ENCODE measurements at regions not wholly inside any gene's neighbourhood (a gene's known extent, or its start where the extent isn't known, plus 50 kb on each side); places are given as distances from the start of the nearest gene placed in this dataset.
"Not testable (repeated sequence)": the region's sequence is repeated elsewhere in the genome, so short reads cannot be mapped to it uniquely, and the experiment has no call there.

DNA sequence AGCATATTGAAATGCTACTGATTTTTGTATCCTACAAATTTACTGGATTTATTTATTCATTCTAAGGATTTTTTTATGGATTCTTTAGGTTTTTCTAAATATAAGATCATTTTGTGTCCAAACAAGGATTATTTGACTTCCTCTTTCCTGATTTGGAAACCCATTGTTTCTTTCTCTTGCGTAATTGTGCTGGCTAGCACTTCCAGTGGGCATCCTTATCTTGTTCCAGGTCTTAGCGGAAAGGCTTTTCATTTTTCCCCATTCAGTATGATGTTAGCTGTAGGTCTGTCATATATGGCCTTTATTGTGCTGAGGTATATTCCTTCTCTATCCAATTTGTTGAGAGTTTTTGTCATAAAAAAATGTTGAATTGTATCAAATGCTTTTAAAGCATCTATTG is 57.2 kb upstream of the RHOJ start:
- CTCF ChIA-PET: no interaction called here
- no peaks in the 10 kb centered on the region for H3K4me1 Mint-ChIP-seq (ENCODE audit: low read depth)
- TF ChIP-seq, protein P1, sequence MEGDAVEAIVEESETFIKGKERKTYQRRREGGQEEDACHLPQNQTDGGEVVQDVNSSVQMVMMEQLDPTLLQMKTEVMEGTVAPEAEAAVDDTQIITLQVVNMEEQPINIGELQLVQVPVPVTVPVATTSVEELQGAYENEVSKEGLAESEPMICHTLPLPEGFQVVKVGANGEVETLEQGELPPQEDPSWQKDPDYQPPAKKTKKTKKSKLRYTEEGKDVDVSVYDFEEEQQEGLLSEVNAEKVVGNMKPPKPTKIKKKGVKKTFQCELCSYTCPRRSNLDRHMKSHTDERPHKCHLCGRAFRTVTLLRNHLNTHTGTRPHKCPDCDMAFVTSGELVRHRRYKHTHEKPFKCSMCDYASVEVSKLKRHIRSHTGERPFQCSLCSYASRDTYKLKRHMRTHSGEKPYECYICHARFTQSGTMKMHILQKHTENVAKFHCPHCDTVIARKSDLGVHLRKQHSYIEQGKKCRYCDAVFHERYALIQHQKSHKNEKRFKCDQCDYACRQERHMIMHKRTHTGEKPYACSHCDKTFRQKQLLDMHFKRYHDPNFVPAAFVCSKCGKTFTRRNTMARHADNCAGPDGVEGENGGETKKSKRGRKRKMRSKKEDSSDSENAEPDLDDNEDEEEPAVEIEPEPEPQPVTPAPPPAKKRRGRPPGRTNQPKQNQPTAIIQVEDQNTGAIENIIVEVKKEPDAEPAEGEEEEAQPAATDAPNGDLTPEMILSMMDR (IDR thresholded peaks at IDR 0.05): no peak

DNA sequence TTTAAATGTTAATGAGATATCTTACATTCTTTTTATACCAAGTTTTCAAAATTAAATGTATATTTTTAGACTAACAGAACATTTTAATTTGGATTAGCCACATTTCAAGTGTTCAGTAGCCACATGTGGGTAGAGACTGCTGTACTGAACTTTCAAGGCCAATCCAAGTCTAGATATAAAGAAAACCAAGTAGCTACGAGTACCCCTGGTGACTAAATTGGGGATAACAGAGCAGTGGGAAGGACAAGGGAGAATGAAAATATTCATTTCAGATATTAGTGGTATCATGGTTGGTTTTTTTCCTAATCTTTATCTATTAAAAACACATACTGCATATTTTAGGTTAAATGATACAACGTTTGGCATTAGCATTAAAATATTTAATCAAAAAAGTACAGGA is 69.4 kb upstream of the RHOJ start:
- TF ChIP-seq, protein P1 (IDR thresholded peaks at IDR 0.05): no peak
- ChIA-PET POLR2A (no interaction called here), CTCF (interaction anchor here (0.6 kb wide), 1 partner anchor 28 kb away, joined by 3 read pairs; no protein-coding TSS in a partner anchor)
- intact Hi-C loops (cut with micrococcal nuclease): no loop called here
- Mint-ChIP-seq H3K27me3 (peaks cover 1% of the 10 kb centered on the region), H3K4me3 (no peak overlapping the region), H3K27ac (no peak overlapping the region), H3K36me3 (ENCODE audit: low read depth) (no peaks in the 10 kb centered on the region), H3K4me1 (ENCODE audit: low read depth) (no peaks in the 10 kb centered on the region), H3K9me3 (no peaks in the 10 kb centered on the region)
- DNase-seq (no peak), ATAC-seq (no peak)

More for the DNA sequence above, 57.2 kb upstream of the RHOJ start:
- intact Hi-C loops (cut with micrococcal nuclease): no loop called here
- Mint-ChIP-seq H3K27ac (no peak overlapping the region), H3K9me3 (peaks cover 7% of the 10 kb centered on the region), H3K4me3 (no peak overlapping the region), H3K36me3 (ENCODE audit: low read depth) (no peaks in the 10 kb centered on the region), H3K27me3 (no peaks in the 10 kb centered on the region)
- ATAC-seq (no peak), DNase-seq (no peak)
- POLR2A ChIA-PET: no interaction called here

GRCh38 chr14:63130531-63130930 is 73.7 kb upstream of the RHOJ start:
- CTCF ChIA-PET: no interaction called here
- no peaks in the 10 kb centered on the region for H3K36me3 Mint-ChIP-seq (ENCODE audit: low read depth)
- TF ChIP-seq, protein P1 (IDR thresholded peaks at IDR 0.05): no peak
- no peak overlapping the region for H3K4me3 Mint-ChIP-seq
- H3K9me3 Mint-ChIP-seq: no peaks in the 10 kb centered on the region
- intact Hi-C loops (cut with micrococcal nuclease): no loop called here
- no peak for ATAC-seq
- POLR2A ChIA-PET: no interaction called here
- no peak overlapping the region for H3K27ac Mint-ChIP-seq
- no peaks in the 10 kb centered on the region for H3K4me1 Mint-ChIP-seq (ENCODE audit: low read depth)
- H3K27me3 Mint-ChIP-seq: peaks cover 1% of the 10 kb centered on the region
- DNase-seq: no peak

- CTCF ChIA-PET; H3K36me3 Mint-ChIP-seq (ENCODE audit: low read depth); H3K9me3 Mint-ChIP-seq; H3K27me3 Mint-ChIP-seq; POLR2A ChIA-PET; H3K27ac Mint-ChIP-seq; intact Hi-C loops (cut with micrococcal nuclease); H3K4me3 Mint-ChIP-seq; DNase-seq; ATAC-seq; H3K4me1 Mint-ChIP-seq (ENCODE audit: low read depth): not testable (repeated sequence)
Observed at GRCh38 chr14:63106487-63106886, 61.2 kb upstream of the KCNH5 start.

- ATAC-seq: no peak
- Mint-ChIP-seq H3K9me3 (peaks cover 3% of the 10 kb centered on the region), H3K27me3 (no peaks in the 10 kb centered on the region), H3K4me1 (ENCODE audit: low read depth) (no peaks in the 10 kb centered on the region), H3K36me3 (ENCODE audit: low read depth) (no peaks in the 10 kb centered on the region), H3K4me3 (no peak overlapping the region), H3K27ac (no peak overlapping the region)
- ChIA-PET POLR2A (no interaction called here), CTCF (no interaction called here)
- no peak for DNase-seq
- TF ChIP-seq, protein P1 (IDR thresholded peaks at IDR 0.05): no peak
- intact Hi-C loops (cut with micrococcal nuclease): no loop called here
Observed at GRCh38 chr14:63100552-63100951, 55.3 kb upstream of the KCNH5 start.

DNA sequence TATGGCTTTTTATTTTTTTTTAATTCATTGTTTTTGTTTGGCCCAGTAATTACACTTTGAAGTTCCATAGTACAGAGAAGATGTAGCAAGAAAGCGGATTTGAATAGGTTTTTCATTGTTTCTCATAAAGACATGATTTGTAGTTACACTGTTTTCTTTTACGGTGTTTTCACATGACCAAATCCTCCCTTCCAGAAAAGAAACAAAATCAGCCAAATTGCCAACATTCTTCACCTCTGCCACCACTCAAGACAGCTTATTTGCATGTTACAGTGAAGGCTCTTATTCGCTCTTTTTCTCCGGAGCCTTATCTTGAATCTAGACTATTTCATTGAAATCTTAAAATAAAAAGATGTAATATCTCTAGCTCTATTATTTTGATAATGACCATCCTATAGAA is 50.9 kb upstream of the KCNH5 start:
- CTCF ChIA-PET: no interaction called here
- Mint-ChIP-seq H3K27me3 (no peaks in the 10 kb centered on the region), H3K27ac (no peak overlapping the region), H3K4me1 (ENCODE audit: low read depth) (no peaks in the 10 kb centered on the region), H3K9me3 (no peaks in the 10 kb centered on the region), H3K36me3 (ENCODE audit: low read depth) (no peaks in the 10 kb centered on the region), H3K4me3 (no peak overlapping the region)
- ATAC-seq (no peak), DNase-seq (no peak)
- intact Hi-C loops (cut with micrococcal nuclease): no loop called here
- TF ChIP-seq, protein P1 (IDR thresholded peaks at IDR 0.05): no peak
- POLR2A ChIA-PET: no interaction called here
